ENCODE measurements at regions not wholly inside any gene's neighbourhood (a gene's known extent, or its start where the extent isn't known, plus 50 kb on each side); places are given as distances from the start of the nearest gene placed in this dataset.

- no peak for DNase-seq
Measured at GRCh38 chr14:42145766-42146165, 539.1 kb downstream of the LRFN5 start.

GRCh38 chr14:42143114-42143513 lies 536.4 kb downstream of the LRFN5 start:
- DNase-seq, result no peak

- DNase-seq, result no peak
Measured at GRCh38 chr14:42141328-42141727, 534.7 kb downstream of the LRFN5 start.

- DNase-seq, result no peak
Measured at GRCh38 chr14:42140831-42141279, 534.2 kb downstream of the LRFN5 start.

- no peak for DNase-seq
Measured at GRCh38 chr14:42140001-42140400, 533.3 kb downstream of the LRFN5 start.

- no peak for DNase-seq
Measured at GRCh38 chr14:42138406-42138805, 531.7 kb downstream of the LRFN5 start.

GRCh38 chr14:42130815-42131214 lies 524.1 kb downstream of the LRFN5 start:
- DNase-seq, result no peak

- no peak for DNase-seq
Measured at GRCh38 chr14:42123526-42123925, 516.9 kb downstream of the LRFN5 start.

GRCh38 chr14:42113358-42114069 lies 506.8 kb downstream of the LRFN5 start:
- no peak for DNase-seq

- DNase-seq, result no peak
Measured at GRCh38 chr14:42112108-42112507, 505.4 kb downstream of the LRFN5 start.

- no peak for DNase-seq
Measured at GRCh38 chr14:42111355-42111754, 504.7 kb downstream of the LRFN5 start.

GRCh38 chr14:42110167-42110566 lies 503.5 kb downstream of the LRFN5 start:
- peak; percentile 6 for DNase-seq

GRCh38 chr14:42095155-42095554 lies 488.5 kb downstream of the LRFN5 start:
- DNase-seq, result no peak

GRCh38 chr14:42090122-42090521 lies 483.4 kb downstream of the LRFN5 start:
- no peak for DNase-seq

- DNase-seq, result no peak
Measured at GRCh38 chr14:42079911-42080310, 473.2 kb downstream of the LRFN5 start.

GRCh38 chr14:42078345-42078744 lies 471.7 kb downstream of the LRFN5 start:
- DNase-seq, result no peak

- no peak for DNase-seq
Measured at GRCh38 chr14:42070031-42070430, 463.4 kb downstream of the LRFN5 start.

GRCh38 chr14:42057111-42057510 lies 450.4 kb downstream of the LRFN5 start:
- DNase-seq, result no peak

- peak; percentile 39 for DNase-seq
Measured at GRCh38 chr14:42047421-42048055, 440.9 kb downstream of the LRFN5 start.

- no peak for DNase-seq
Measured at GRCh38 chr14:42045383-42045782, 438.7 kb downstream of the LRFN5 start.

GRCh38 chr14:42028607-42029006 lies 421.9 kb downstream of the LRFN5 start:
- no peak for DNase-seq

- DNase-seq, result no peak
Measured at GRCh38 chr14:42027271-42027670, 420.6 kb downstream of the LRFN5 start.

GRCh38 chr14:42023452-42023851 lies 416.8 kb downstream of the LRFN5 start:
- no peak for DNase-seq

- DNase-seq, result no peak
Measured at GRCh38 chr14:42014301-42014700, 407.6 kb downstream of the LRFN5 start.

GRCh38 chr14:42013559-42013958 lies 406.9 kb downstream of the LRFN5 start:
- DNase-seq, result no peak
